OCI-LY7 (cell line): ENCODE measurements at regions not wholly inside any gene's neighbourhood (a gene's known extent, or its start where the extent isn't known, plus 50 kb on each side); places are given as distances from the start of the nearest gene placed in this dataset.

Experiments used
- EZH2phosphoT487 ChIP-seq: fragments of 200-600 bp; sonication (generic); IDR thresholded peaks from 2 replicates; pipeline ENCODE4 v1.6.1; 2018; ENCODE audit warnings: low read depth, borderline replicate concordance, mild to moderate bottlenecking, mixed run types, antibody characterized with exemption, low read length, moderate library complexity, mixed read lengths
- TF ChIP-seq, protein P1 (sequence below): fragments of 200-600 bp; sonication (generic); conservative IDR thresholded peaks from 2 replicates; pipeline ENCODE4 v1.5.1; 2014; ENCODE audit warnings: mild to moderate bottlenecking, antibody characterized with exemption, low read length, moderate library complexity, mixed read lengths

GRCh38 chr5:17878541-17878940 lies 244.3 kb downstream of the TAF11L14 start:
- TF ChIP-seq, protein P1, sequence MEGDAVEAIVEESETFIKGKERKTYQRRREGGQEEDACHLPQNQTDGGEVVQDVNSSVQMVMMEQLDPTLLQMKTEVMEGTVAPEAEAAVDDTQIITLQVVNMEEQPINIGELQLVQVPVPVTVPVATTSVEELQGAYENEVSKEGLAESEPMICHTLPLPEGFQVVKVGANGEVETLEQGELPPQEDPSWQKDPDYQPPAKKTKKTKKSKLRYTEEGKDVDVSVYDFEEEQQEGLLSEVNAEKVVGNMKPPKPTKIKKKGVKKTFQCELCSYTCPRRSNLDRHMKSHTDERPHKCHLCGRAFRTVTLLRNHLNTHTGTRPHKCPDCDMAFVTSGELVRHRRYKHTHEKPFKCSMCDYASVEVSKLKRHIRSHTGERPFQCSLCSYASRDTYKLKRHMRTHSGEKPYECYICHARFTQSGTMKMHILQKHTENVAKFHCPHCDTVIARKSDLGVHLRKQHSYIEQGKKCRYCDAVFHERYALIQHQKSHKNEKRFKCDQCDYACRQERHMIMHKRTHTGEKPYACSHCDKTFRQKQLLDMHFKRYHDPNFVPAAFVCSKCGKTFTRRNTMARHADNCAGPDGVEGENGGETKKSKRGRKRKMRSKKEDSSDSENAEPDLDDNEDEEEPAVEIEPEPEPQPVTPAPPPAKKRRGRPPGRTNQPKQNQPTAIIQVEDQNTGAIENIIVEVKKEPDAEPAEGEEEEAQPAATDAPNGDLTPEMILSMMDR: no peak
- TF ChIP-seq EZH2phosphoT487: no peak
